ENCODE measurements at regions not wholly inside any gene's neighbourhood (a gene's known extent, or its start where the extent isn't known, plus 50 kb on each side); places are given as distances from the start of the nearest gene placed in this dataset.

- no peak for DNase-seq
These were observed 1193.0 kb downstream of the SORCS1 start for GRCh38 chr10:105971460-105971859.

- no peak for DNase-seq
These were observed 1194.6 kb downstream of the SORCS1 start for GRCh38 chr10:105969884-105970377.

GRCh38 chr10:105968666-105969065 is 1195.8 kb downstream of the SORCS1 start:
- DNase-seq, result no peak

- DNase-seq, result no peak
These were observed 1197.2 kb downstream of the SORCS1 start for GRCh38 chr10:105967256-105967655.

GRCh38 chr10:105965141-105965540 is 1199.4 kb downstream of the SORCS1 start:
- no peak for DNase-seq

GRCh38 chr10:105964009-105964408 is 1200.5 kb downstream of the SORCS1 start:
- DNase-seq, result no peak

- DNase-seq, result no peak
These were observed 1201.1 kb downstream of the SORCS1 start for GRCh38 chr10:105963334-105963884.

- DNase-seq, result no peak
These were observed 1208.0 kb downstream of the SORCS1 start for GRCh38 chr10:105956550-105956949.

GRCh38 chr10:105953861-105954260 is 1210.6 kb downstream of the SORCS1 start:
- no peak for DNase-seq

- DNase-seq, result no peak
These were observed 1211.5 kb downstream of the SORCS1 start for GRCh38 chr10:105953056-105953455.

- no peak for DNase-seq
These were observed 1212.4 kb downstream of the SORCS1 start for GRCh38 chr10:105952153-105952552.

GRCh38 chr10:105950410-105950809 is 1214.1 kb downstream of the SORCS1 start:
- peak; percentile 17 for DNase-seq

- no peak for DNase-seq
These were observed 1214.8 kb downstream of the SORCS1 start for GRCh38 chr10:105949721-105950120.

GRCh38 chr10:105925045-105925785 is 1239.3 kb downstream of the SORCS1 start:
- DNase-seq, result no peak

GRCh38 chr10:105921348-105921747 is 1243.2 kb downstream of the SORCS1 start:
- no peak for DNase-seq

- DNase-seq, result no peak
These were observed 1250.1 kb downstream of the SORCS1 start for GRCh38 chr10:105914432-105914831.

GRCh38 chr10:105908701-105909100 is 1255.8 kb downstream of the SORCS1 start:
- no peak for DNase-seq

- DNase-seq, result no peak
These were observed 1244.4 kb downstream of the SORCS3 start for GRCh38 chr10:105885495-105885894.

- DNase-seq, result no peak
These were observed 1238.3 kb downstream of the SORCS3 start for GRCh38 chr10:105879401-105879800.

GRCh38 chr10:105875050-105875449 is 1234.0 kb downstream of the SORCS3 start:
- no peak for DNase-seq

- DNase-seq, result no peak
These were observed 1231.6 kb downstream of the SORCS3 start for GRCh38 chr10:105872665-105873064.

GRCh38 chr10:105868935-105869334 is 1227.8 kb downstream of the SORCS3 start:
- no peak for DNase-seq

- no peak for DNase-seq
These were observed 1223.8 kb downstream of the SORCS3 start for GRCh38 chr10:105864854-105865253.
